ENCODE measurements at regions not wholly inside any gene's neighbourhood (a gene's known extent, or its start where the extent isn't known, plus 50 kb on each side); places are given as distances from the start of the nearest gene placed in this dataset.

DNA sequence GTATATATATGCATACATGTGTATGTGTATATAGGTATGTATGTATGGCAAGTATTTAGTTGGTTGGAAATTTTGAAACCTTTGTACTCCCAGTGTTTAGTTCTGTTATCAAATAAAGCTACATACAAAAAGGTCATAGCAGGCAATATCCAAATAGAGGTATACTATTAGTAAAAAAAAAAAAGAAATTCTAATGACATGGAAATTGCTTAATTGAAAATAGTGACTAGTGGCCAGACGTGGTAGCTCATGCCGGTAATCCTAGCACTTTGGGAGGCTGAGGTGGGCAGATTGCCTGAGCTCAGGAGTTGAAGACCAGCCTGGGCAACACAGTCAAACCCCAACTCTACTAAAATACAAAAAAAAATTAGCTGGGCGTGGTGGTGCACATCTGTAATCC, 351.6 kb upstream of the NR5A2 start:
- TF ChIP-seq CTCF (IDR thresholded peaks at IDR 0.05) (no peak), POLR2A (IDR thresholded peaks at IDR 0.05) (no peak)

Measured in vagina (tissue), 2 donors.